NCI-H82 treated with DMSO at 0.1 percent for 48 hours (cell line): ENCODE measurements at regions not wholly inside any gene's neighbourhood (a gene's known extent, or its start where the extent isn't known, plus 50 kb on each side); places are given as distances from the start of the nearest gene placed in this dataset.
"Not testable (repeated sequence)": the region's sequence is repeated elsewhere in the genome, so short reads cannot be mapped to it uniquely, and the experiment has no call there.

Experiments used
- DNase-seq: peaks from one replicate; lab custom pipeline; 2025; ENCODE audit not compliant: unreplicated experiment; lab: John Stamatoyannopoulos, UW

DNA sequence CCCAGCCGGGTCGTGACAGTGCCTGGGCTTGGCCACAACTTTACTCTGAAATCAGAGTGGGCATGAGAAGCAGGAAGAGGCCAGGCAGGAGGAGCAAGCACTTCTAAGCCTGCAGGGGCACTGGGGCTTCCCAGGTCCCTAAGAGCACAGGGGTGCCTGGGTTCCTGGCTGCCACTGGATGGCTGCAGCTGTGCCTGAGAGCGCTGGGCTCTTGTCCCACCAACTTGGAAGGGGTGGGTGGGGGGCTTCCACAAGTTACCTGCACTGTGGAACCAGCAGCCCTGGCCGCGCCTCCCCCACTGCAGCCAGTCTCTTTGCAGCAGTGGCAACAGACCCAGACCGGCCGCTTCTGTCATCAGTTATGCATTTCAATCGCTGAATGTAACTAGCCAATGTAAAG lies 434.7 kb upstream of the GRM3 start:
- DNase-seq: no peak

DNA sequence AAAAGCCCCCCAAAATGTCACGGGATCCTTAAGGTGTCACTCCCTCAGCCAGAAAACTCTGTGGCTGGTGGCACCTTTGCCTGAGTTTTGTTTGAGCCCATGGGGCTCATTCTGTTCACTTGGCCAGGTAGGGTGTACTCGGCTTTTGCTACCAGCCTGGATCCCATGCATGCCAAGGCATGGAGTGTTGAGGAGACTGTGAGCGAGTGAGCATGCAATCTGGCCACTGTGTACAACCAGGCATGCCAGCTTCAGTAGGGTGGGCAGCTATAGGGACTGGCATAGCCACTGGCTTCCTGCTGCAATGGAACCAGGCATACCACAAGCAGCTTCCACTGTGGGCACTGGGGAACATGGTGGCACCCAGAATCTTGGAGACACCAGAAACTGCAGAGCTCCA lies 436.0 kb upstream of the GRM3 start:
- no peak for DNase-seq

- no peak for DNase-seq
Measured at GRCh38 chr7:86202833-86203232, 440.9 kb upstream of the GRM3 start.

DNA sequence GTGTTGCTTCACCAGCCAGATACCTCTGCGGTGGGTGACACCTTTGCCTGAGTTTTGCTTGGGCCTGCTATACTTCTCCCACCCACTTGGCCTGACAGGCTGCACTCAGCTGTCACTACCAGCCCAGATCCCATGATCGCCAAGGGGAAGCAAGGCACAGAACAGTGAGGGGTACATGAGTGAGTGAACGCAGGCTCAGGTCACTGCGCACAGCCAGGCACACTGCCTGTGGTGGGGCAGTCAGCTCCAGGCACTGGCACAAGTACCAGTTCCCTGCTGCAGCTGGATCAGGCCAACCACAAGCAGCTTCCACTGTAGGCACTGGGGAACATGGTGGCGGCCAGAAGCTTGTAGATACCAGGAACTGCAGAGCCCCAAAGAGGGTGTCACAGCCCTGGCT lies 441.9 kb upstream of the GRM3 start:
- DNase-seq: no peak

DNA sequence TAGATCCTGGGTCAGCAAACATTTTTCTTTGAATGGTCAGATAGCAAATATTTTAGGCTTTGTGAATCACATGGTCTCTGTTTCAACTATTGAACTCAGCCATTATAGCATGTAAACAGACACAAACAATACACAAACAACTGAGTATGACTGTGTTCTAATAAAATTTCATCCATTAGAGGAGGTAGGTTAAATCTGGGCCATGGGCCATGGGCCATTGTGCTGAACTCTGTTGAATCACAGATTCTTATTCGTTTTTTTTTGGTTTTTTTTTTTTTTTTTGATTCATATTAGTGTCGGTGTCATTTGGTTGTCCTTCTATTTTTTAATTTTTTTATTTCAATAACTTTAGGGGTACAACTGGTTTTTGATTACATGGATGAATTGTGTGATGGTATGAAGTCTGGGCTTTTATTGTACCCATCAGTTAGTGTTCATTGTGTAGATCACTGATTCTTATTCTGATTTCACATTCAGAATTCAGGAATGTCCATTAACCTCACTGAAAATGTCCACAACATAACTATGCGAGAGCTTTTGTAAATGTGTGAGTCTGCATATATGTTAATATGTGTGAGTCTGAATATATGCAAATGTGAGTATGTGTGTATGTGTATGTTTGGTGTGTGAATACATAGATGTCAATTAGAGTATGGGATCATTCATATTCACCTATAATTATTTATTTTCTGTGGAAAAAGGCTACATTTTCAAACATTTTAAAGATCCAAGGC lies 443.7 kb upstream of the GRM3 start:
- no peak for DNase-seq

DNA sequence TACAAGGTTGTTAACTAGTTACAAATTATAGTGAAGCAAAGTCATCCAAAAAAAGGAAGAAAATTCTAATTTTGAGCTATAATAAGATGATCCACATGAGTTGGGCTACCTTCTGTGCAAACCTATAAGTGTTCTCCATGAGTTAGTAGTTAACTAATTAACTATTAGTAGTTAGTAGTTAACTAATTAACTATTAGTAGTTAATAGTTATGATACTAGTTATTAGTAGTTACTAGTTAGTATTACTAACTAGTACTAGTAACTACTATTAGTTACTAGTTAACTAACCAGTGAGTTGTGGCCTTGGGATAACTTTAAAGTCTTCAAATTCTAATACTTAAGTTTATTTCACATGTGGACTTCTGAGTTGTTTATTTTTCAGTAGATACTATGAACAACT lies 453.4 kb upstream of the GRM3 start:
- DNase-seq: no peak

DNA sequence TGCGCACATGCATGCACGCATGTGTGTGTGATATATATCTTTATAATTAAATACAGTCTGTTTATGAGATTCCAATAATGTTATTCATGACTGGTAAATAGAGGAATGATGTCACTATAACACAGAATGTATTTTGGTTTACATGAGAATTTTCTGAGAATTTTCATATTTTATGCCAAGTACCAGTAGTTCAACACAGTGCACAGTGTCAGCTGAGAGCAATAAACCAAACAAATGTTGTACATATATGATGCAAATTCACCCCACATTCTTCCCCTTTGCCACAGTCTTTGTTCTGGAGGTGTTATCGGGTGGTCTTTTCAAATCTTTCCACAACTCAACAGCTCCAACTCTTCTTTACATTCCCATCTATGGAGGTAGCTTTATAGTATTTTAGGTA lies 462.2 kb upstream of the GRM3 start:
- no peak for DNase-seq

DNA sequence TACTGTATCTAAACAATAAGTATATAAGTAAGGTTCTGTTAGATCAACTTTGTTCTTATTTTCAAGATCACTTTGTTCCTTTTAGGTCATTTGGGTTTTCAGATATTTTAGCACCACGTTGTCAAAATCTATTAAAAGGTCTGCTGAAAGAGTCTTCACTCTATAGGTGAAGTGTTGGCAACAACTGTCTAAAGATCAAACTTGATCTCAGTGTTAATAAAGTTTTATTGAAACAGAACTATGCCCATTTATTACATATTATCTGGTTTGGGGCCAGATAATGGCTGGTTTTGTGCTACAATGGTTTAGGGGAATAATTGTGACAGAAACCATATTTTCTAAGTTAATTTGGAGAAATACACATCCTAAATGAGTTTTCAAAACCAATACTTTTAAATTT lies 478.9 kb upstream of the GRM3 start:
- no peak for DNase-seq

GRCh38 chr7:86158111-86158510 lies 485.6 kb upstream of the GRM3 start:
- DNase-seq: peak; percentile 11

GRCh38 chr7:86155623-86156022 lies 488.1 kb upstream of the GRM3 start:
- DNase-seq: no peak

DNA sequence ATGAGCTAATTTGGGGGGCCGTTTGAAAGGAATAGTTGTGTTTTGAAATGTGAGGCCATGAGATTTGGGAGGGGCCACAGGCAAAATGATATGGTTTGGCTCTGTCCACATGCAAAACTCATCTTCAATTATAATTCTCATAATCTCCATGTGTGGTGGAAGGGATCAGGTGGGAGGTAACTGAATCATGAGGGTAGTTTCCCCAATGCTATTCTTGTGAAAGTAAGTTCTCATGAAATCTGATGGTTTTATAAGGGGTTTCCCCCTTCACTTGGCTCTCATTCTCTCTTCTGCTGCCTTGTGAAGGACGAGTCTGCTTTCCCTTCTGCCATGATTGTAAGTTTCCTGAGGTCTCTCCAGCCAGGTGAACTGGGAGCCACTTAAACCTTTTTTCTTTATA lies 490.8 kb upstream of the GRM3 start:
- DNase-seq: no peak

DNA sequence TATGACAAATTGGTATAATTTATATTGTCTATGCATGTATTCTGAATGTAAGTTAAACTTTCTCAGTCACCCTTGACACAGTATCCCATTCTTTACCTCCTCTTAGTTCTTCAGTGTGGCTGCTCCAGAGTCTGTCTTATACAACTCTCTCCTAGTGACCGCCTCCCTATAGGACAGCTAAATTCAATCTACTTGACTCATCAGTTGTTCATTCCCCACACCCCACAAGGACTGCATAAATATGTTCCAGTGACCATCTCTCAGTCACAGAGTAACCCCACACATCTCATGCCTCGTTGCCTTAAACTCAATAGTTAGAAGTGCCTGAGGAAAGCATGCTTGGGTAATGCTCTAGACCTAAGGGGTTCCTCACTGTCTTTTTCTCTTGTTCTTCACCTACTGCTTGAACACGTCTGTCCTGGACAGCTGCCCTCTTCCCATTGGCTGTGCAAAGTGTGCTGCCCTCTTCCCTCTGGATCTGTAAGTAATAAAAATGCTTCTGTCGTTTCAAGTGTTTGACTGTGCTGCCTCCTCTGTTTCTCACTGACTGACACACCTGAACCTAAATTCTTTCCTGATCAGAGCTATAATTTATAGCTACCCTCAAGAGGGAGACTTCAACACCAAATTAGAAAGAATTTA lies 494.6 kb upstream of the GRM3 start:
- no peak for DNase-seq

- no peak for DNase-seq
Measured at GRCh38 chr7:86148501-86148900, 495.2 kb upstream of the GRM3 start.

- no peak for DNase-seq
Measured at GRCh38 chr7:86137343-86137742, 506.4 kb upstream of the GRM3 start.

- DNase-seq: no peak
Measured at GRCh38 chr7:86130268-86130667, 513.4 kb upstream of the GRM3 start.

DNA sequence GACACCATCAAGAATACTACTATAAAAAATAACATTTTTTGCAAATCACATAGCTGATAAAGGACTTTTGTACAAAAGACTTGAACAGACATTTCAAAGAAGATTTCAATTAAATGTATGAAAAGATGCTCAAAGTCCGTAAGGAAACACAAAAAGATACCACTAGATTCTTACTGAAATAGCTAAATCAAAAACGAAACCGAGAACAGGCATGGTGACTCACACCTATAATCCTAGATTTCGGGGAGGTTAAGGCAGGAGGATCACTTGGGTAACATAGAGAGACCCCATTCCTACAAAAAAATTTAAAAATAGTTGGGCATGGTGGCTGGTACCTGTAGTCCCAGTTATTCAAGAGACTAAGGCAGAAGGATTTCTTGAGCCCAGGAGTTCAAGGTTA lies 520.2 kb upstream of the GRM3 start:
- no peak for DNase-seq

- no peak for DNase-seq
Measured at GRCh38 chr7:86094166-86094669, 549.5 kb upstream of the GRM3 start.

DNA sequence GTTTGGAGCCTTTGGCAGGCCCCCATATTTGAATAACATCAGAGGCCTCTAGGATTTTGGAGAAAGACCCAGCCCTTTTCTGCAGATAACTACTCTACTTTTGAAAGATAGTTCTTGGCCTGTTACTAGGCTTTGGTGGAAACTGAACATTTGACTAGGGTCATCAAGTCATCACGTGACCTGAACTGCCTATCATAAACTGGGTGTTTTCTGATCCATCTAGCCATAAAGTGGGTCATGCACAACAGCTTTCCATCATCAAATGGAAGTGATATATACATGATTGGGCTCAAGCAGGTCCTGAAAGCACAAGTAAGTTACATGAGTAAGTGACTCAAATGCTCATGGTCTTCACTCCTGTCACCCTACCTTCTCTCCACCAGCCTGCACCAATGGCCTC lies 552.3 kb upstream of the GRM3 start:
- no peak for DNase-seq

DNA sequence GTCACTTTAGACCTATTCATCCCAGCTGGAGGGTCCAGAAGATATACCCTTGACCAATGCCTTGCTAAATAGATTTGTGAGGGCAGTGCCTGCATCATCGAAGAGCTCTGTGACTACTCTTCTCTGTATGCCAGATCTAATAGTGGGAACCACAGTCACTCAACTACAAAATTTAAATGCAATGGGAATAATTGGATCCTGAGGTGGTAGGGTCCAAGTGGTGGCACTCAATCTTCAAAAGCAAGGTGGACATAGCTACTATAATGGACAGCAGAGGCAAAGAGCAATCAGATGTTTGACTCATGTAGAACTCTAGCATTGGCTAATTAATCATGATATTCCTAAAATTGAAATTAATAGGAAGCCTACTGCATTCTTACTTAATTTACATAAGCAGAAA lies 554.3 kb upstream of the GRM3 start:
- no peak for DNase-seq

DNA sequence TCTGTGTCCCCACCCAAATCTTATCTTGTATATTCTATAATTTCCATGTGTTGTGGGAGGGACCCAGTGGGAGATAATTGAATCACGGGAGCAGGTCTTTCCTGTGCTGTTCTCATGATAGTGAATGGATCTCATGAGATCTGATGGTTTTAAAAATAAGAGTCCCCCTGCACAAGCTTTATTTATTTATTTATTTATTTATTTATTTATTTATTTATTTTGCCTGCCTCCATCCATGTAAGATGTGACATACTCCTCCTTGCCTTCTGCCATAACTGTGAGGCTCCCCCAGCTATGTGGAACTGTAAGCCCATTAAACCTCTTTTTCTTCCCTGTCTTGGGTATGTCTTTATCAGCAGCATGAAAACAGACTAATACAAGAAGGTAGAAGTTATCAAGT lies 579.1 kb upstream of the GRM3 start:
- not testable (repeated sequence) for DNase-seq

- DNase-seq: no peak
Measured at GRCh38 chr7:86058649-86059048, 585.1 kb upstream of the GRM3 start.

DNA sequence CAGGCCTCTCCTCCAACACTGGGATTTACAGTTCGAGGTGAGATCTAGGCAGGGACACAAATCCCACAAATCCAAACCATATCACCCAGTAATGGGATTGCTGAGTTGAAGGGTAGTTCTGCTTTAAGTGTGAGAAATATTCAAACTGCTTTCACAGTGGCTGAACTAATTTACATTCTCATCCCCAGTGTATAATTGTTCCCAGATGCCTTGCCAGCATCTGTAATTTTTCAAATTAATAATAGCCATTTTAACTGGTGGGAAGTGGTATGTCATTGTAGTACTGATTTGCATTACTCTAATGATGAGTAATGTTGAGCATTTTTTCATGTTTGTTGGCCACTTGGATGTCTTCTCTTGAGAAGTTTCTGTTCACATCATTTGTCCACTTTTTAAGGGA lies 592.8 kb upstream of the GRM3 start:
- no peak for DNase-seq

- DNase-seq: no peak
Measured at GRCh38 chr7:86049910-86050309, 593.8 kb upstream of the GRM3 start.
